ENCODE measurements at regions not wholly inside any gene's neighbourhood (a gene's known extent, or its start where the extent isn't known, plus 50 kb on each side); places are given as distances from the start of the nearest gene placed in this dataset.

- no peak for TF ChIP-seq CTCF (IDR thresholded peaks at IDR 0.05; ENCODE audit: insufficient read depth, low read length)
- DNase-seq (ENCODE audit: low read depth): no peak
- H3K4me3 ChIP-seq (ENCODE audit: low read depth, low read length): no peak overlapping the region
Observed at GRCh38 chr2:48138898-48139297, 175.6 kb upstream of the FOXN2 start.

GRCh38 chr2:48140586-48140985 lies 173.9 kb upstream of the FOXN2 start:
- TF ChIP-seq CTCF (IDR thresholded peaks at IDR 0.05; ENCODE audit: insufficient read depth, low read length): no peak

GRCh38 chr2:48144777-48145176 lies 169.7 kb upstream of the FOXN2 start:
- no peak for DNase-seq (ENCODE audit: low read depth)
- no peak overlapping the region for H3K4me3 ChIP-seq (ENCODE audit: low read depth, low read length)
- no peak for TF ChIP-seq CTCF (IDR thresholded peaks at IDR 0.05; ENCODE audit: insufficient read depth, low read length)

More at GRCh38 chr2:48140586-48140985, 173.9 kb upstream of the FOXN2 start:
- no peak for DNase-seq (ENCODE audit: low read depth)
- H3K4me3 ChIP-seq (ENCODE audit: low read depth, low read length): no peak overlapping the region

- TF ChIP-seq CTCF (IDR thresholded peaks at IDR 0.05; ENCODE audit: insufficient read depth, low read length): no peak
- peak; percentile 24 for DNase-seq (ENCODE audit: low read depth)
- H3K4me3 ChIP-seq (ENCODE audit: low read depth, low read length): no peak overlapping the region
Observed at GRCh38 chr2:48145845-48146452, 168.5 kb upstream of the FOXN2 start.

GRCh38 chr2:48146552-48146951 lies 167.9 kb upstream of the FOXN2 start:
- TF ChIP-seq CTCF (IDR thresholded peaks at IDR 0.05; ENCODE audit: insufficient read depth, low read length): no peak
- no peak for DNase-seq (ENCODE audit: low read depth)
- no peak overlapping the region for H3K4me3 ChIP-seq (ENCODE audit: low read depth, low read length)

- H3K4me3 ChIP-seq (ENCODE audit: low read depth, low read length): no peak overlapping the region
- TF ChIP-seq CTCF (IDR thresholded peaks at IDR 0.05; ENCODE audit: insufficient read depth, low read length): no peak
- no peak for DNase-seq (ENCODE audit: low read depth)
Observed at GRCh38 chr2:48147719-48148118, 166.8 kb upstream of the FOXN2 start.

- peak; percentile 26 for DNase-seq (ENCODE audit: low read depth)
- TF ChIP-seq CTCF (IDR thresholded peaks at IDR 0.05; ENCODE audit: insufficient read depth, low read length): no peak
- H3K4me3 ChIP-seq (ENCODE audit: low read depth, low read length): no peak overlapping the region
Observed at GRCh38 chr2:48148841-48149430, 165.5 kb upstream of the FOXN2 start.

Data from fibroblast of the aortic adventitia (primary cell).